GM18867 (cell line): ENCODE measurements at regions not wholly inside any gene's neighbourhood (a gene's known extent, or its start where the extent isn't known, plus 50 kb on each side); places are given as distances from the start of the nearest gene placed in this dataset.
"Not testable (repeated sequence)": the region's sequence is repeated elsewhere in the genome, so short reads cannot be mapped to it uniquely, and the experiment has no call there.

Experiments used
- ATAC-seq: cut with Tn5 transposase; IDR thresholded peaks from one replicate; pipeline ENCODE4 v1.9.1; 2021; ENCODE audit warnings: mild to moderate bottlenecking, moderate library complexity; ENCODE audit not compliant: unreplicated experiment

DNA sequence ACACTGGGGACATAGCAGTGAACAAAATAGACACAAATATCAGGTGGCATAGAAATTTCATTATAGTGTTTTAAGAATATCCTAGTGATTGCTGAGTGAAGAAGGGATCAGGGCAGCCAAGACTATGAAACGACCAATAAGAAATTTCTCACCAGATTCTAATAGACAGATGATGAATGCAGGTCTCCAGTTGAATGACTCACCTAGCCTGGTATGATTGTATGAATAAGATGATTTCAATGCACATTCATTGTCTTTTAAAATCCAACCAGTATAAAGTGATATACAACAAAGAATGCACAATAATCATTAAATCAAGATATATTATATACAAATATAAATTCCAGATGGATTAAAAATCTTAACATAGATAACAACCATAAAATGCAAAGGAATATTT, 124.5 kb upstream of the TENT5A start:
- ATAC-seq, result no peak

GRCh38 chr6:81875782-81876293, 123.4 kb upstream of the TENT5A start:
- ATAC-seq, result no peak

DNA sequence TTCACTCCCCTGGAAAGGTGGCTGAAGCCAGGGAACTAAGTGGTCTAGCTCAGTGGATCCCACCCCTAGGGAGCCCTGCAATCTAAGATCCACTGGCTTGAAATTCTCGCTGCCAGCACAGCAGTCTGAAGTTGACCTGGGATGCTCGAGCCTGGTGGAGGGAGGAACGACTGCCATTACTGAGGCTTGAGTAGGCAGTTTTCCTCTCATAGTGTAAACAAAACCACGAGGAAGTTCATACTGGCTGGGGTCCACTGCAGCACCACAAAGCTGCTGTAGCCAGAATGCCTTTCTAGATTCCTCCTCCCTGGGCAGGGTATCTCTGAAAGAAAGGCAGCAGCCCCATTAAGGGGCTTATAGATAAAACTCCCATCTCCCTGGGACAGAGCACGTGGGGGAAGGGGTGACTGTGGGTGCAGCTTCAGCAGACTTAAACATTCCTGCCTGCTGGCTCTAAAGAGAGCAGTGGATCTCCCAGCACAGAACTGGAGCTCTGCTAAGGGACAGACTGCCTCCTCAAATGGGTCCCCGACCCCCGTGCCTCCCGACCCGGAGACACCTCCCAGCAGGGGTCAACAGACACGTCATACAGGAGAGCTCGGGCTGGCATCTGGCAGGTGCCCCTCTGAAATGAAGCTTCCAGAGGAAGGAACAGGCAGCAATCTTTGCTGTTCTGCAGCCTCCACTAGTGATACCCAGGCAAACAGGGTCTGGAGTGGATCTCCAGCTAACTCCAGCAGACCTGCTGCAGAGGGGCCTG, 117.4 kb upstream of the TENT5A start:
- ATAC-seq, result not testable (repeated sequence)

DNA sequence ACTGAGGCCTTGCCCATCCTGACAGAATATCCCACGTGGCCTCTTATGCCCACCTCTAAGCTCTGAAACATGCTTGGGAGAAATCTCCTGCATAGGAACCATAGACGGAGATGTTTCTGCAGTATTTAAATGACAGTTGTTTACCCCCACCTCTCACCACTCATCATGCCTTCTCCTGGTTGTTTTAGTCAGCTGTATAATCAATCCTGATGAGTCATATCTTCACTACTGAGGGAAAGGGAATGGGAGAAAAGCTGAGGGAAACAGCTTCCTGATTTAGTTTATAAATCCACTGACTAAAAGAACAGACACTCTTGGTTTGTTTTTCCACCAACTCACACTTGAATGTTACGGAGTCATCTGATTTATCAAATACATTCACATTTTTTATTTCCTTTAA, 113.2 kb upstream of the TENT5A start:
- no peak for ATAC-seq

DNA sequence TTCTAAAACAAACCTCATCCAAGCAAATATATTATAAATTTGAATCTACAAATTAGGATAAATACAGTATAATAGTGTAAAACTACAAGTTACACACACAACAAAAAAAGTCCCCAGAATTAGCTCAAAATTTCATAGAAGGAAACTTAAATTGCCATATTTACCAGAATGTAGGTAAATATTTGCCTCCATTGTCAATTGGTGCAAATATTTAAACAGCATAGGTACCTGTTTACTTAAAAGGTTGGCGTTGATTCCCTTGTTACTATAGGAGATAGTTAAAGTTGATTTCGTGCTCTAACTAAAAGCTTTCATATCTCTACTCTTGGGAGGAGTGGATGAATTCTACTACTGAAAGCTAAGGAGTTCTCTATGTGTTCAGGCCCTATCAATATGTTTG, 111.6 kb upstream of the TENT5A start:
- no peak for ATAC-seq

DNA sequence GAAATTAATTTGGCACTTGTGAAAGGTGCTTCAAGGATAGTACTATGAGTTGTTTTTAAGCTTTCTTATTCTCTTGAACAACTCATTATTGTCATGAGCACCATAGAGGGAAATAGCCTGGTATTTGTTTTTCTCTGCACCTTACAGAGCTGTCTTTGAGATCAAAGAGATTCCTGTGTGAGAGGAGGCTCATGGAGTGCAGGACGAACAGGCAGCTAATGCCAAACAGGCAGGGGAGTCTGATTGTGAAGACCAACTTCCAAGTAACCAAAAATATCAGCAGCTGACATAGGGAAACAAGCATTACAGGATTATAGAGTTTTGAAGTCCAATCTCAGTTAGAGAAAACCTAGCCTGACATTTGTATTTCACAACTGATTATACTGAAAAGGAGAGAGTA, 110.6 kb upstream of the TENT5A start:
- no peak for ATAC-seq

DNA sequence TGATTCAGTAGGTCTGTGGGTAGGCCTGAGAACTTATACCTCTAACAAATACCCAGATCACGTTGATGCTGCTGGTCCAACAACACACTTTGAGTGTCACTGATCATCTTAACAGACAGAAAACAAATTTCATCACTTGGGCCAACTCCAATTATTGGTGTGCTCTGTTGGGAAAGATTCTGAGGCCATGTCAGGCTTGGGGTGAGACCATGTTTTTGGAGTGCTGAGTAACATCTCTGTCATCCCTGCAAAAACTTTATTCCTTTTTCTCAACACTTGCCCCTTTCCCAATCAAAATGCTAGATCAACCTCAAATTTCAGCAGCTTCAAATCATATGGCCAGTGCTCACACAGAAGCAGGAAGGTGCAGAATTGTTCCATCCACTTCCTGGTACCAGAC, 108.8 kb upstream of the TENT5A start:
- no peak for ATAC-seq

- ATAC-seq, result no peak
These were observed 107.4 kb upstream of the TENT5A start for GRCh38 chr6:81859884-81860283.

DNA sequence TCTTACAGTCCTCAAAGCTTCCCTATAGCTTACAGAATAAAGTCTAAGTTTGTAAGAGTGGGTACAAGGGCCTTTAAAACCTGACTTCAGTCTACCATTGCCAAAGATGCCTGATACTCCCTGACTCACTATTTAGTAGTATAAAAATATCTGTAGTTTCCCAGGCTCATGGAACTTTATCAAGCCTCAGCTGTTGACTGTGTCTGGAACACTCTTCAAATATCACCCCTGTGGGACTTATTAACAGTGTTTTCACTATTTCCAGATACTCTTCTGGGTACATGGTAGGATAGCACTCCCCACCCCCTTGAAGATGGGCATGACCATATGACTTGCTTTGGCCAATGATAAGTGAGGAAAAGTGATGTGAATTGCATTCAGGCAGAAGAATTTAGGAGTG, 105.3 kb upstream of the TENT5A start:
- no peak for ATAC-seq

DNA sequence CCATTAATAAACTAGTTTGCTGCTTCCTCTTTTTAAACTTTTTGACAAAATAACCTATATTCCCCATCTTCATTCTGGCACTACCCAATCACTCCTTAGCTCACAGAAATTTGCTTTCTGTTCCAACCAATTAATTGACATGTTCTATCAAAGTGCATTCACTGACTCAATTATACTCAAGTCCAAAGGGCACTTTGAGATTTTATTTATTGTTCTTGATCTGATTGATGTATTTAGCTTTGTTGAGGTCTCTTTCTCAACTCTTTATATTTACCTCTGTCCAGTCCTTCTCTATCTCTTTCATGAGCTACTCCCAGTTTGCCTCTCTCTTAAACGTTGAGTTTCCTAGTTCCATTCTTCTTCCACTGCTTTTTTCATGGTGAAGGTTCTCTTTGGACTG, 104.4 kb upstream of the TENT5A start:
- no peak for ATAC-seq

- ATAC-seq, result no peak
These were observed 102.0 kb upstream of the TENT5A start for GRCh38 chr6:81854474-81854873.

GRCh38 chr6:81853975-81854374, 101.5 kb upstream of the TENT5A start:
- no peak for ATAC-seq

DNA sequence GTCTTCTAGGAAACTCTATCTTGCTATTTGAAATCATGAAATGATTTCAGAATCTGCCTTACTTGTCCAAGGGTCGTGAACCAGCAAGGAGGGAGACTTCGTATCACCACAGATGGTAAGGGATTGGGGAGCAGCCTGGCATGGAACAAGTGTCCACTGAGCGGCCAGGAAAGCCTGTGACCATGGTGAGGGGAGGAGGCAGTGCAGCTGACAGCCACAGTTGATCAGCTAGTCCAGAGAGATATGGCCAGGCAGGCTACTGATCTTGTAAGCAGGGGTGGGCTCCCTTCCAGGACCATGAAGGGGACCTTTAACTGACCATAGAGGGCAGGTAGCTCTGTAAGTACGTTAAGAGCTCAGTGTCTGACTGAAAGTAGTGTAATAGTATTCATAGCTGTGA, 96.8 kb upstream of the TENT5A start:
- no peak for ATAC-seq

DNA sequence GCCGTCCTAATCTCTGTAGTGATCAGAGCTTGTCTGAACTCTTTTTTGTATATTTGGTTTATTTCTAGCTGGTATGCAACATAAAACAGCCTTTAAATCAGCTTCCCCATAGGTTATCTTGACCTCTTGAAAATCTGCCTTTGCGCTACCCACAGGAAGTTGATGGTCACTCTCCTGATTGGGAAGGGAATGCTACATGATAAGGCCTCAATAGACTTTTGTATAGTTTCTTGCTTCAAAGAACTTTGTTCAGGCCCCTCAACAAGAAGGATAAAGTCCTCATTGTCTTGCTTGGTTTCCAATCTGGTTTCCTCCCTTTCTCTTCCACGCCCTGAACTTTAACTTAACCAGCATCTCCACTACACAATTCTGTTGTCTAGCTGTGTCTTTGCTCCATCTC, 95.4 kb upstream of the TENT5A start:
- no peak for ATAC-seq

DNA sequence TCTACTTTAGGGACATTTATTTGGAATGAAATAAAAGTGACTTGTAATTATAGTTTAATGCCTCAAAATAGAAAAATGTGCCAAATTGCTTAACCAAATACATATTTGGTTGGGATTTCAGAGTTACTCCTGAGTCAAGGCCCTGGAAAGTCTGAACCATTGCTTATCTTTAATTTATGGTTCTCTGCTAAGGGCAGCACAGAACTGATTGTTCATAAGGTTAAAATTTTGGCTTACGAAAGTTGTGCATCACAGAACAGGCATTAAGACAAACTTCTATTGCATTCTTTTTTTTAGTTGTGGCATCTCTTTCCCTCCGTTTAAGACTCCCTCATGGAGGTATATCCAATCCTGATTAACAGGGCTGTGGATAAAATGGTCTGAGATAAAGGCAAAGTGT, 92.2 kb upstream of the TENT5A start:
- ATAC-seq, result no peak

- ATAC-seq, result no peak
These were observed 90.8 kb upstream of the TENT5A start for GRCh38 chr6:81843302-81843701.

DNA sequence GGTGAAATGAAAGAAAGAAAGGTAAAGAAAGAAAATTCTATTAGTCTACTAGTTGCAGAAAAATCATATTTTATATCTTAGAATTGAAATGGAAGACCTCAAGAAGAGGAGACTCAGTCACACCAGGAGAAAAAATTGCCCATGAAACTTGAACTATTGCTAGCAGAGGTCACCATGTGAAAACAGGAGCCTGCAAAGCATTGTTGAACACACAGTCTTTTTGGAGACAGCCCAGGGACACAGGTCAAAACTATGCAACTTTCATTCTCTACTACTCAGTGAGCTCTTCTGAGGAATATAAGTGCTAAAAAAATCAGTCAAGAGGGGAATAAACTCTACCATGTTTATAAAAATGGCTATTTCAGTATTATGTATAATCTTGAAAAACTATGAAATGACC, 89.8 kb upstream of the TENT5A start:
- ATAC-seq, result no peak

DNA sequence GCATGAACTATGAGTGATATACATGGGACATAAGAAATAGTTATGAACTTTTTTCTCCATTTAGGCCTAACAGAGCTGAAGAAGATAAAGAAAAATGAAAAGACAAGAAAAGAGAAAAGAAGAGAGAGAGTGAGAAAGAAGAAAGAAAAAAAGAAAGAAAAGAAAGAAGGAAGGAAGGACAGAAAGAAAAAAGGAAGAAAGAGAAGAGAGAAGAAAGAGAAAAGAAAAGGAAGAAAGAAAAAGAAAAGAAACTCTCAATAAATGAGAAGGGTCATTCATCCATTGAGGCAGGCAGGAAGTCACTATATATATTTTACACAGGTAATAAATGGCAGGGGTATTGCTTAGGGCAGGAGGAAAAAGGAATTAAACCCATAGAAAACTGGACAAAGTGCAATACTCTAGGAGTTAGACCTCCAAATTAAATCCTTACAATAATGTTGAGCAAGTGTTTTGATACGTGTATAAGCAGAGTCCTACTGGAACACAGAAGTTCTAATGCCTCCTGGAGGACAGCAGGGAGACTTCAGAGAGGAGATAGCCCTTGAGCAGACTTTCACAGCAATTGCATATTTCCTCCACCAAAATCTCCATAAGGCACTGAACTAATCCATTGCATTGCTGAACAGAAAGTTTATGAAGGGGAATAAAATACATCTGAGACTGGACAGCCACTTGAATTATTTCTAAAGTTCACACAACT, 86.4 kb upstream of the TENT5A start:
- ATAC-seq, result no peak

- ATAC-seq, result no peak
These were observed 85.5 kb upstream of the TENT5A start for GRCh38 chr6:81838031-81838430.

DNA sequence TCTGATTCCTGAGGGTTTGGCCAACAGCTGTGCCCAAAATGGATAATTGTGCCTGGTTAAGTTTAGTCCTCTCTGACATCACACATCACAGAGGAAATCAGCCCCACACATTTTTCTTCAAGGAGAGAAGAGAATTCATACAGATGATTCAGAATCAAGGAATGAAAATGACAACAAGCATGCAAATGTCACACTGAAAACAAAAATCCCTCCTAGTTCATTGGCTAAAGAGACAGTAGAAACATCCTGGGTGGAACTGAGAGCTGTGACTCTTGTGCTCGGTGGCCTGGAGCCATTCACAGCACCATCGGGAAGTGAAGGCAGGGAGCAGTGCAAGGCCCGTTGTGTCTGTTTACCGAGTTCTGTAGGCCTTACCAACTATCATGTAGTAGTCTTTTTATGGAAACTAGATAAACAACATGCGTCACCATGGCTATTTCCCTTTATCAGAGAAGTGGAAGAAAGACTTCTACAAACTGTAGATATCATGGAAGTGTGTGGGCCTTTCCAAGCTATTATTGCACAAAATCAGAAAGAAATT, 81.7 kb upstream of the TENT5A start:
- no peak for ATAC-seq

GRCh38 chr6:81832304-81832703, 79.8 kb upstream of the TENT5A start:
- ATAC-seq, result no peak

DNA sequence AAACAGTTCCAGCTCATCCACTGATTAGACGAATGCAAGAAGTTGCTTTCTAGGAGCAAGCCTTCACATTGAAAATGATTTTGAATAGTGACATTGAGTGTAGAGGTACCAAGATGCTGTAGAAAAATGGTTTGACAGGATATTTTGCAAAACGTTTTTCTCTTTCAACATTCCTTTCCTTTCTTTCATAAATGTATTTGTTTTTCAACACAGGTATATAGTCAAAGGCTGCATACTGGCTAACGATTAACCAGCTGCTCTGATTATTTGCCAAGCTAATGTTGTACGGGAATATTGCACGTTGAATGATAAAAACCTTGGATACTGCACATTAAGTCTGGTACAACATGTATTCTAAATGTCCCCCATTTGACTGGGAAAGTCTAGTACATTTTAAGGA, 78.8 kb upstream of the TENT5A start:
- no peak for ATAC-seq
